Activated naive CD4-positive, alpha-beta T cell treated with anti-CD3 and anti-CD28 coated beads, Interleukin-2, amount 50 U/mL, for 72 hours (primary cell): ENCODE measurements at regions not wholly inside any gene's neighbourhood (a gene's known extent, or its start where the extent isn't known, plus 50 kb on each side); places are given as distances from the start of the nearest gene placed in this dataset.
"Not testable (repeated sequence)": the region's sequence is repeated elsewhere in the genome, so short reads cannot be mapped to it uniquely, and the experiment has no call there.

Experiments
- ATAC-seq, 2 donors: fragments of 150-1000 bp; cut with Tn5 transposase; 2 replicates each; pipeline ENCODE4 v1.10.0; 2021; ENCODE audit warnings: mild to moderate bottlenecking in 2 of 2, moderate library complexity in 2 of 2
- DNase-seq, 2 donors: peaks; one replicate each; pipeline ENCODE4 v3.0.0; 2021 to 2022; ENCODE audit warnings: low spot score in 2 of 2
- H3K27ac Mint-ChIP-seq, 2 donors: one replicate each; pipeline ENCODE4 v1.8.0; 2022; ENCODE audit warnings: mild to moderate bottlenecking in 2 of 2, mixed read lengths in 2 of 2
- H3K36me3 Mint-ChIP-seq, 2 donors: one replicate each; pipeline ENCODE4 v1.8.0; 2022; ENCODE audit warnings: mixed read lengths in 2 of 2
- H3K9me3 Mint-ChIP-seq, 2 donors: one replicate each; pipeline ENCODE4 v1.8.0; 2022; ENCODE audit warnings: mixed read lengths in 2 of 2

GRCh38 chr6:14546036-14546435 is 428.5 kb downstream of the CD83 start:
- H3K9me3 Mint-ChIP-seq: peaks cover 0 to 4% of the 10 kb centered on the region in 2 donors
- H3K36me3 Mint-ChIP-seq: no peaks in the 10 kb centered on the region
- no peak overlapping the region for H3K27ac Mint-ChIP-seq
- ATAC-seq (no peak), DNase-seq (no peak)

DNA sequence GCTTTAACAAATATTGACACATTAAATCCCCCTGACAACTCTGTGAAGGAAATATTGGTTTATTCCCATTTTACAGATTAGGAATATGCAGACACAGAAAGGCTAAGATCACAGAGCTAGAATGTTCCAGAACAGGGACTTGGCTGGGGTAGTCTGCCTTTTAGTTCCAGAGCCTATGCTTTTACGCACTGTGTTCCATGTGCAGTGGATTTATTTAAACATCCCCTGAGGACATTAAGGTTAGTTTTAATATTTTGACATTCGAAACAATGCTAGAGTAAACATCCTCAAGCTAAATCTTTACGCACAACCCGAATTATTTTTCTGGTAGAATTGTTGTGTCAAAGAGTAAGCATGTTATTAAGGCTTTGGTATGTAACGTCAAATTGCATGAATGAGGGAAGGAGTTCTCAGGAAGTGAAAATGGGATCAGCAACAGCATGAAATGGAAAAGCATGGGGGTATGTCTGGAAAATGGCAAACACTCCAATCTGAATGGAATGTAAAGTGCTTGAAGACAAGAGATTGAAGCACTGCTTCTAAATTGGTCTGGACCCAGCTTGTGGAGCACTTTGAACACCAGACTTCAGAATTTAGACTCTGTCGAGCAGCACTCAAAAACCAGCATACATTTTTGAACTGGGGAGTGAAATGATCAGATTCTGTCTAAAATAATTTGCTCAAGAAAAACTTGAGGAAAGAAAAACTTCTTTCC is 429.9 kb downstream of the CD83 start:
- no peak for DNase-seq
- Mint-ChIP-seq H3K36me3 (no peaks in the 10 kb centered on the region), H3K27ac (no peak overlapping the region), H3K9me3 (peaks cover 0 to 4% of the 10 kb centered on the region in 2 donors)
- ATAC-seq: no peak

DNA sequence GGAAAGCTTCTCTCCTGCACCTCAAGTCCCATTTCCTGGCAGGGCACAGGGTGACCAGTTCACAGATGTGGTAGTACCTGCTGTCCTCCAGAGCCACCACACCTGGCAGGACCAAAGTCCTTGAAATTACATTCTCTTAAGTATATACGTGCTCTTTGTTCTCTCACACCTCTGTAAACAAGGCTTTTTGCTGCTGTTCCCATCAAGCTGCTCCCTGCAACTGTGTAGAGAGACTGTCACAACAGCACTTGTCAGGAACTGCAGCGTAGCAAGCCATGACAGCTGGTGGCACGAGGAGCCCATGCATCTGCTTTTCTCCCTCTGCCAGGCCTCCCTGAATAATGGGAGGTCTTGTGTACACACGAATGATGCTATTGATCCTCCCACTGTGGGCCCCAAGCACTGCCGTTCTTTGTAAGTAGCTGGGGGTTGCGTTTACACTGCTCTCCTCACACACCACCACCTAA is 431.8 kb downstream of the CD83 start:
- no peak for ATAC-seq

DNA sequence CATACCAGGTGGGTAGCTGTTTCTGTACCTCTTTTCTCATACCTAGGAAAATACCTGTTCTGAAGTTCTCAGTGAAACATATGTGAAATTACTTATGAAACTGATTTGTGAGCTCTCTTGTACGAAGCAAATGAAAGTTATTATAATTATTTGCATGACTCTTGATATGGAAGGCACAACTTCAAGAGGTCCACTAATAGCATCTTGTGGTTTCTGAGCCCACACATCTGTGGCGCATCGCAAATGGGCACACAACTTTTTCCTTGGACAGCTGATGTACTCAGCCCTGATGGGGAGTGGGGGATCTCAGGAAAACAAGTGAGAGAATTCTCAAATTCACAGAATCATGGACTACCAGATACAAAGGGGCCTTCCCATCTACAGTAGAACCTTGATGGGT is 432.3 kb downstream of the CD83 start:
- Mint-ChIP-seq H3K9me3 (peaks cover 0 to 4% of the 10 kb centered on the region in 2 donors), H3K27ac (no peak overlapping the region), H3K36me3 (no peaks in the 10 kb centered on the region)
- ATAC-seq: no peak
- DNase-seq: no peak

More for the DNA sequence above, 431.8 kb downstream of the CD83 start:
- peaks cover 0 to 4% of the 10 kb centered on the region in 2 donors for H3K9me3 Mint-ChIP-seq
- no peak for DNase-seq
- no peaks in the 10 kb centered on the region for H3K36me3 Mint-ChIP-seq
- H3K27ac Mint-ChIP-seq: no peak overlapping the region

DNA sequence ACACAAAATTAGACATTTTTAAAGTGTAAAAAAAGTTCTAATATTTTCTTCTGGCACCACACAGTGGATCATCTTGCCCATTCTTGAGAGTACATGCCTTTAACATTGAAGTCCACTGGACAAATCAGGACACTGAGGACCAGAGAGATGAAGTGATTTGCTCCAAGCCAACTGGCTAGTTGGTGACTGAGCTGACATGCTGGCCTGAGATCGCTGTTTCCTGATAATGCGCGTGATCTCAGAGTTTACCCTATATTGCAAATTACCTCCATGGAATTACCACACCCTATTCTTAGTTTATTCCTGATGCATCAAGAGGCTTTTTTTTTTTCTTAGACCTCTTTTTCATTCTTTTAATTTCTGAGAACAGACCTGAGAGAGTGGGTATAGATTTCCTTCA is 432.8 kb downstream of the CD83 start:
- ATAC-seq: no peak
- H3K36me3 Mint-ChIP-seq: no peaks in the 10 kb centered on the region
- peaks cover 0 to 4% of the 10 kb centered on the region in 2 donors for H3K9me3 Mint-ChIP-seq
- no peak overlapping the region for H3K27ac Mint-ChIP-seq
- DNase-seq: no peak

DNA sequence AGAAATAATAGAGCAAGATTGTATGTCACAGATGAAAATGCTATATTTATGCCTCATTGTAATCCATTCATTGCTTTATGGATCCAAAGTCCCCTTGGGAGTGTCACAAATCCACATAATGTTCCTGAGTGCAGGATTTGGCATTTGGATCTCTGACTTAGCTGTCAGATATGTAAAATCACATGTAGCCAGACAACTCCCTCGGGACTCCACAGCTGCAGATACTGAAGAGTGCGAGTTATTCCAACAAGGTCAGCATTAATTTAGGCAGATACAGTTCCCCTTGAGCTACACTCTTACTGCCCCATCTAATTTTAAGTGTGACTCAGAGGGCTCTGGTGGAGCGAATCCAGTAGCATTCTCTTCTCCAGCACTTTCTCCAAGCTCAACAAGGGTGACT is 433.2 kb downstream of the CD83 start:
- ATAC-seq (no peak), DNase-seq (no peak)
- Mint-ChIP-seq H3K27ac (no peak overlapping the region), H3K9me3 (peaks cover 0 to 4% of the 10 kb centered on the region in 2 donors), H3K36me3 (no peaks in the 10 kb centered on the region)

DNA sequence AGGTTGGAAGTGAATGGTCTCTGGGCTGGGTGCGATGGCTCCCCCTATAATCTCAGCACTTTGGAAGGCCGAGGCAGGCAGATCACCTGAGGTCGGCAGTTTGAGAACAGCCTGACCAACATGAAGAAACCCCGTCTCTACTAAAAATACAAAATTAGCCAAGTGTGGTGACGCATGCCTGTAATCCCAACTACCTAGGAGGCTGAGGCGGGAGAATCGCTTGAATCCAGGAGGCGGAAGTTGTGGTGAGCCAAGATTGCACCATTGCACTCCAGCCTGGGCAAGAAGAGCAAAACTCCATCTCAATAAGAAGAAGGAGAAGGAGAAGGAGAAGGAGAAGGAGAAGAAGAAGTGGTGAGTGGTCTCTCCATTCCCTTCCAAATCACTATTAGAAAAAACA is 434.0 kb downstream of the CD83 start:
- H3K36me3 Mint-ChIP-seq, ATAC-seq, H3K27ac Mint-ChIP-seq, DNase-seq, H3K9me3 Mint-ChIP-seq: not testable (repeated sequence)

- DNase-seq (no peak), ATAC-seq (no peak)
- Mint-ChIP-seq H3K27ac (no peak overlapping the region), H3K36me3 (no peaks in the 10 kb centered on the region), H3K9me3 (no peaks in the 10 kb centered on the region)
These were observed 435.3 kb downstream of the CD83 start for GRCh38 chr6:14552891-14553290.

- ATAC-seq: no peak
- Mint-ChIP-seq H3K27ac (no peak overlapping the region), H3K36me3 (no peaks in the 10 kb centered on the region), H3K9me3 (no peaks in the 10 kb centered on the region)
- DNase-seq: no peak
These were observed 435.9 kb downstream of the CD83 start for GRCh38 chr6:14553515-14553914.

DNA sequence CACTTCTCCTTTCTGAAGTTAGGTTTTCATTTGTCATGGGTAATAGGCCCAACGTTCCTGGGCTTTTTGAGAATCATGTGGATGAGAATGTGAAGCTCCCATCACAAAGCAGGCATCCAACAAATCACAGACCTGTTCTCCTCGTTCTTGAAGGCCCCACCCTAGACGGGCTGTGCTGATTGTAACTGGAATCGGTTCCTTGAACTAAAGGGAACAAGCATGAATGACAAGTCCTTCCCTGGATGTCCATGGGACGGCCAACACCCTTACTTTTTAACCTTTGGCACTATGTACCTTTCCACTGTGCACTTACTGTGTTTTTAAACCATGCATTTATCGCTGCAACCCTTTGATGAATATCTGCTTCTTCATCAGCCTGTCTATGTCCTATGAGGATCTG is 438.2 kb downstream of the CD83 start:
- no peak for ATAC-seq
- no peaks in the 10 kb centered on the region for H3K9me3 Mint-ChIP-seq

GRCh38 chr6:14559746-14560536 is 442.4 kb downstream of the CD83 start:
- DNase-seq: no peak
- Mint-ChIP-seq H3K36me3 (peaks cover 8 to 16% of the 10 kb centered on the region in 2 donors), H3K27ac (no peak overlapping the region), H3K9me3 (peaks cover 8 to 20% of the 10 kb centered on the region in 2 donors)
- ATAC-seq: no peak

More for the DNA sequence above, 438.2 kb downstream of the CD83 start:
- DNase-seq: no peak
- peaks cover 0 to 6% of the 10 kb centered on the region in 2 donors for H3K36me3 Mint-ChIP-seq
- no peak overlapping the region for H3K27ac Mint-ChIP-seq

DNA sequence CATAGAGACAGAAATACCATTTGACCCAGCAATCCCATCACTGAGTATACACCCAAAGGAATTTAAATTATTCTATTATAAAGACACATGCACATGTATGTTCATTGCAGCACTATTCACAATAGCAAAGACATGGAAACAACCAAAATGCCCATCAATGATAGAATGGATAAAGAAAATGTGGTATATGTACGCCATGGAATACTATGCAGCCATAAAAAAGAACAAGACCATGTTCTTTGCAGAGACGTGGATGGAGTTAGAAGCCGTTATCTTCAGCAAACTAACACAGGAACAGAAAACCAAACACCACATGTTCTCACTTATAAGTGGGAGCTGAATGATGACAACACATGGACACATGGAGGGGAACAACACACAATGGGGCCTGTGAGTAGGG is 444.0 kb downstream of the CD83 start:
- not testable (repeated sequence) for ATAC-seq, H3K27ac Mint-ChIP-seq, DNase-seq
- Mint-ChIP-seq H3K36me3 (peaks cover 8 to 16% of the 10 kb centered on the region in 2 donors), H3K9me3 (peaks cover 8 to 20% of the 10 kb centered on the region in 2 donors)

- ATAC-seq: no peak
- no peak for DNase-seq
- Mint-ChIP-seq H3K27ac (no peak overlapping the region), H3K36me3 (peaks cover 8 to 14% of the 10 kb centered on the region in 2 donors), H3K9me3 (peaks cover 8 to 31% of the 10 kb centered on the region in 2 donors)
These were observed 450.3 kb downstream of the CD83 start for GRCh38 chr6:14567842-14568241.

- peaks cover under 1 to 8% of the 10 kb centered on the region in 2 donors for H3K36me3 Mint-ChIP-seq
- H3K27ac Mint-ChIP-seq: no peak overlapping the region
- no peak for DNase-seq
- H3K9me3 Mint-ChIP-seq: peaks cover 2 to 25% of the 10 kb centered on the region in 2 donors
- ATAC-seq: no peak
These were observed 451.8 kb downstream of the CD83 start for GRCh38 chr6:14569394-14569793.

DNA sequence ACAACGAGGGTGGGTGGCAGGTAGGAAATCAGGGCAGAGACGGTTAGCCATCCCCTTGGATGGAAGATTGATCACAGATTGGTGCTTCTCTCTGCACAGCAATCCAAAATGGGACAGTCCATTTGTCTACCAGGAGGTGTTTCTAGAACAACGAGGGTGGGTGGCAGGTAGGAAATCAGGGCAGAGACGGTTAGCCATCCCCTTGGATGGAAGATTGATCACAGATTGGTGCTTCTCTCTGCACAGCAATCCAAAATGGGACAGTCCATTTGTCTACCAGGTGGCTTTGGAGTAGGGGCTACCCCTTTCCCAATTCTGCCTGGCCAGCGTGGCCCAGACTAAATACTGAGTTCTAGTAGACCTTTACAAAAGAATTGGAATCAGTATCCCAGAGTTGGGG is 452.3 kb downstream of the CD83 start:
- not testable (repeated sequence) for H3K27ac Mint-ChIP-seq, H3K36me3 Mint-ChIP-seq, ATAC-seq, DNase-seq
- H3K9me3 Mint-ChIP-seq: peaks cover 0 to 24% of the 10 kb centered on the region in 2 donors

- DNase-seq (no peak), ATAC-seq (no peak)
- peaks cover 0 to 5% of the 10 kb centered on the region in 2 donors for H3K36me3 Mint-ChIP-seq
- peaks cover 0 to 24% of the 10 kb centered on the region in 2 donors for H3K9me3 Mint-ChIP-seq
- H3K27ac Mint-ChIP-seq: peak overlapping the region in 1 of 2 donors; percentile 68
These were observed 453.4 kb downstream of the CD83 start for GRCh38 chr6:14571001-14571400.

- ATAC-seq: no peak
- DNase-seq: no peak
- H3K27ac Mint-ChIP-seq: peak overlapping the region in 1 of 2 donors; percentile 68
- H3K36me3 Mint-ChIP-seq: peaks cover 0 to 5% of the 10 kb centered on the region in 2 donors
- H3K9me3 Mint-ChIP-seq: peaks cover 0 to 24% of the 10 kb centered on the region in 2 donors
These were observed 454.2 kb downstream of the CD83 start for GRCh38 chr6:14571746-14572145.
